PC-3 (cell line): ENCODE measurements at regions not wholly inside any gene's neighbourhood (a gene's known extent, or its start where the extent isn't known, plus 50 kb on each side); places are given as distances from the start of the nearest gene placed in this dataset.

Experiments
- ATAC-seq: fragments of 200-7000 bp; cut with Tn5 transposase; 2 replicates; pipeline ENCODE4 v1.9.1; 2020; ENCODE audit warnings: mild to moderate bottlenecking, moderate library complexity
- BruUV-seq: library from RNA; stranded (reverse); fragments of 400-500 nt; replicated peaks from 2 replicates; lab custom pipeline; 2021; lab: Mats Ljungman, UMichigan
- CTCF ChIA-PET: fragments of 300-600 bp; sonication (Branson Sonifier 250); formaldehyde crosslinking; loops from one replicate; lab custom pipeline; 2022; ENCODE audit warnings: antibody characterized with exemption; lab: Charles Lee
- POLR2A ChIA-PET: fragments of 300-600 bp; sonication (Branson Sonifier 250); formaldehyde crosslinking; loops from one replicate; lab custom pipeline; 2022; ENCODE audit warnings: antibody characterized with exemption; ENCODE audit not compliant: unreplicated experiment; lab: Charles Lee
- DNase-seq: peaks from one replicate; pipeline ENCODE4 v3.0.0-alpha.2; 2015
- H2AFZ ChIP-seq: fragments of 300-600 bp; sonication (generic); 2 replicates; pipeline ENCODE4 v1.6.0; 2016; ENCODE audit warnings: antibody characterized with exemption, low read length
- H3F3A ChIP-seq: fragments of 300-600 bp; sonication (generic); one replicate; pipeline ENCODE4 v1.6.0; 2017; ENCODE audit warnings: antibody characterized with exemption, low read length, control low read depth, mild to moderate bottlenecking; ENCODE audit not compliant: unreplicated experiment
- H3K27ac ChIP-seq: fragments of 300-600 bp; sonication (generic); 2 replicates; pipeline ENCODE4 v1.5.1; 2016; ENCODE audit warnings: mild to moderate bottlenecking, low read length
- H3K27me3 ChIP-seq: fragments of 300-600 bp; sonication (generic); 2 replicates; pipeline ENCODE4 v1.6.1; 2016; ENCODE audit warnings: low read length, mixed read lengths
- H3K36me3 ChIP-seq: fragments of 300-600 bp; sonication (generic); 2 replicates; pipeline ENCODE4 v1.6.1; 2016; ENCODE audit warnings: low read depth, mixed run types, low read length, mixed read lengths
- H3K4me1 ChIP-seq: fragments of 300-600 bp; sonication (generic); 2 replicates; pipeline ENCODE4 v1.5.1; 2016; ENCODE audit warnings: low read length; ENCODE audit not compliant: insufficient read depth
- H3K4me2 ChIP-seq: fragments of 300-600 bp; sonication (generic); 2 replicates; pipeline ENCODE4 v1.6.0; 2016; ENCODE audit warnings: low read length
- H3K4me3 ChIP-seq: fragments of 300-600 bp; sonication (generic); 2 replicates; pipeline ENCODE4 v1.5.1; 2016; ENCODE audit warnings: mild to moderate bottlenecking, low read length, mixed read lengths
- H3K79me2 ChIP-seq: fragments of 300-600 bp; sonication (generic); 2 replicates; pipeline ENCODE4 v1.6.1; 2017; ENCODE audit warnings: low read length, mixed read lengths
- H3K9ac ChIP-seq: fragments of 300-600 bp; sonication (generic); 2 replicates; pipeline ENCODE4 v1.6.0; 2016; ENCODE audit warnings: mild to moderate bottlenecking, low read length
- H3K9me2 ChIP-seq: fragments of 300-600 bp; sonication (generic); replicated peaks from 2 replicates; pipeline ENCODE4 v1.6.1; 2016; ENCODE audit warnings: mixed run types, low read length, mixed read lengths
- H3K9me3 ChIP-seq: fragments of 300-600 bp; sonication (generic); 2 replicates; pipeline ENCODE4 v1.6.1; 2016; ENCODE audit warnings: low read length, mixed read lengths
- H4K20me1 ChIP-seq: fragments of 300-600 bp; sonication (generic); 2 replicates; pipeline ENCODE4 v1.6.1; 2016; ENCODE audit warnings: low read length, mixed read lengths
- EZH2 ChIP-seq: fragments of 300-600 bp; sonication (generic); IDR thresholded peaks from one replicate; pipeline ENCODE4 v1.6.1; 2017; ENCODE audit warnings: antibody characterized with exemption, mild to moderate bottlenecking, low read length; ENCODE audit not compliant: unreplicated experiment
- EZH2phosphoT487 ChIP-seq: fragments of 300-600 bp; sonication (generic); IDR thresholded peaks from 2 replicates; pipeline ENCODE4 v1.6.1; 2018; ENCODE audit warnings: mild to moderate bottlenecking, antibody characterized with exemption, low read length, borderline replicate concordance
- intact Hi-C: fragments of 100-400 bp; cut with micrococcal nuclease; formaldehyde crosslinking; loops from 2 replicates; pipeline ENCODE4 v1.9.0; 2023
- TF ChIP-seq, protein P1 (sequence below): fragments of 300-600 bp; sonication (generic); conservative IDR thresholded peaks from 2 replicates; pipeline ENCODE4 v1.5.1; 2017; ENCODE audit warnings: antibody characterized with exemption, low read depth, mild to moderate bottlenecking, low read length

GRCh38 chr3:7843441-7843840 is 658.2 kb upstream of the LMCD1 start:
- no peak overlapping the region for H2AFZ ChIP-seq
- ChIA-PET CTCF (no interaction called here), POLR2A (no interaction called here)
- DNase-seq: no peak
- H3K9me2 ChIP-seq: no peaks in the 10 kb centered on the region
- H3K79me2 ChIP-seq: no peaks in the 10 kb centered on the region
- H3K4me2 ChIP-seq: no peak overlapping the region
- H4K20me1 ChIP-seq: no peaks in the 10 kb centered on the region
- no peaks in the 10 kb centered on the region for H3K36me3 ChIP-seq
- no peak overlapping the region for H3K4me3 ChIP-seq
- no TSS peak for BruUV-seq
- H3K4me1 ChIP-seq: no peaks in the 10 kb centered on the region
- no peaks in the 10 kb centered on the region for H3K27me3 ChIP-seq
- H3F3A ChIP-seq: no peaks in the 10 kb centered on the region
- TF ChIP-seq, protein P1, sequence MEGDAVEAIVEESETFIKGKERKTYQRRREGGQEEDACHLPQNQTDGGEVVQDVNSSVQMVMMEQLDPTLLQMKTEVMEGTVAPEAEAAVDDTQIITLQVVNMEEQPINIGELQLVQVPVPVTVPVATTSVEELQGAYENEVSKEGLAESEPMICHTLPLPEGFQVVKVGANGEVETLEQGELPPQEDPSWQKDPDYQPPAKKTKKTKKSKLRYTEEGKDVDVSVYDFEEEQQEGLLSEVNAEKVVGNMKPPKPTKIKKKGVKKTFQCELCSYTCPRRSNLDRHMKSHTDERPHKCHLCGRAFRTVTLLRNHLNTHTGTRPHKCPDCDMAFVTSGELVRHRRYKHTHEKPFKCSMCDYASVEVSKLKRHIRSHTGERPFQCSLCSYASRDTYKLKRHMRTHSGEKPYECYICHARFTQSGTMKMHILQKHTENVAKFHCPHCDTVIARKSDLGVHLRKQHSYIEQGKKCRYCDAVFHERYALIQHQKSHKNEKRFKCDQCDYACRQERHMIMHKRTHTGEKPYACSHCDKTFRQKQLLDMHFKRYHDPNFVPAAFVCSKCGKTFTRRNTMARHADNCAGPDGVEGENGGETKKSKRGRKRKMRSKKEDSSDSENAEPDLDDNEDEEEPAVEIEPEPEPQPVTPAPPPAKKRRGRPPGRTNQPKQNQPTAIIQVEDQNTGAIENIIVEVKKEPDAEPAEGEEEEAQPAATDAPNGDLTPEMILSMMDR: no peak
- no peak for TF ChIP-seq EZH2phosphoT487
- TF ChIP-seq EZH2: no peak
- no peak for ATAC-seq
- no peak overlapping the region for H3K9ac ChIP-seq
- intact Hi-C loops: no loop called here
- peaks cover 23% of the 10 kb centered on the region for H3K9me3 ChIP-seq
- no peak overlapping the region for H3K27ac ChIP-seq

DNA sequence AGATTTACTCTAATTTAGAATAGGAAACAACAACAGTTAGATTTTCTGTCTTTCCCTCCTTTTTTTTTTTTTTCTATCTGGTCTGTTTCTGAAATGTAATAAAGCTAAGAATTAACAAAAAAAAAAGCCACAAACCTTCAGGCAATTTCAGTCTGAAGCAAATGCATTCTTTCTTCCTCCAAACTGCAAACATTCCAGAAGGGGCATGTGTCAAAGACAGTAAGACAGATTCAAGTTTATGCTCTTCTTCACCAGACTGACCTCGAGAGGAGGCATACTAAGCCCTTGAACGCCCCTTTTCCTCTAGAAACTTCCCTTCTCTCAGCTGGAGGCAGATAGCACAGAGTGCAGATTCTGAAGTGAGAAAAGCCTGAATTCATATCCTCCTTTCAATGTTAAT is 654.6 kb upstream of the LMCD1 start:
- Histone ChIP-seq H3K27me3 (no peaks in the 10 kb centered on the region), H3K27ac (no peak overlapping the region), H3F3A (no peaks in the 10 kb centered on the region), H3K36me3 (no peaks in the 10 kb centered on the region), H3K9ac (no peak overlapping the region), H3K4me1 (no peaks in the 10 kb centered on the region), H3K9me2 (no peaks in the 10 kb centered on the region), H3K79me2 (no peaks in the 10 kb centered on the region), H3K4me3 (no peak overlapping the region), H3K4me2 (no peak overlapping the region), H4K20me1 (no peaks in the 10 kb centered on the region), H2AFZ (no peak overlapping the region), H3K9me3 (peaks cover 25% of the 10 kb centered on the region)
- DNase-seq (no peak), ATAC-seq (no peak)
- intact Hi-C loops: no loop called here
- POLR2A ChIA-PET: no interaction called here
- CTCF ChIA-PET: no interaction called here
- no TSS peak for BruUV-seq
- TF ChIP-seq EZH2phosphoT487 (no peak), EZH2 (no peak)
- TF ChIP-seq, protein P1: no peak

- no peak overlapping the region for H3K9ac ChIP-seq
- no peaks in the 10 kb centered on the region for H3F3A ChIP-seq
- no peak overlapping the region for H3K4me2 ChIP-seq
- H3K9me3 ChIP-seq: peaks cover 25% of the 10 kb centered on the region
- no peaks in the 10 kb centered on the region for H3K36me3 ChIP-seq
- no TSS peak for BruUV-seq
- no peak for ATAC-seq
- H4K20me1 ChIP-seq: no peaks in the 10 kb centered on the region
- H3K9me2 ChIP-seq: no peaks in the 10 kb centered on the region
- no peaks in the 10 kb centered on the region for H3K27me3 ChIP-seq
- ChIA-PET POLR2A (no interaction called here), CTCF (no interaction called here)
- no peak overlapping the region for H3K4me3 ChIP-seq
- H2AFZ ChIP-seq: no peak overlapping the region
- no peak overlapping the region for H3K27ac ChIP-seq
- no peak for DNase-seq
- intact Hi-C loops: no loop called here
- TF ChIP-seq EZH2: no peak
- TF ChIP-seq, protein P1: no peak
- no peak for TF ChIP-seq EZH2phosphoT487
- H3K79me2 ChIP-seq: no peaks in the 10 kb centered on the region
- no peaks in the 10 kb centered on the region for H3K4me1 ChIP-seq
Observed at GRCh38 chr3:7847521-7847920, 654.1 kb upstream of the LMCD1 start.
